ENCODE measurements at regions not wholly inside any gene's neighbourhood (a gene's known extent, or its start where the extent isn't known, plus 50 kb on each side); places are given as distances from the start of the nearest gene placed in this dataset.

GRCh38 chr2:18503376-18504228 lies 56.9 kb downstream of the RDH14 start:
- DNase-seq: no peak

- DNase-seq: no peak
Observed at GRCh38 chr2:18502142-18502541, 58.3 kb downstream of the RDH14 start.

- no peak for DNase-seq
Observed at GRCh38 chr2:18501729-18502128, 58.7 kb downstream of the RDH14 start.

- DNase-seq: no peak
Observed at GRCh38 chr2:18501156-18501555, 59.3 kb downstream of the RDH14 start.

GRCh38 chr2:18500333-18500732 lies 60.1 kb downstream of the RDH14 start:
- peak in 1 of 2 donors; percentile 25 for DNase-seq

GRCh38 chr2:18498531-18498930 lies 61.9 kb downstream of the RDH14 start:
- DNase-seq: no peak

- DNase-seq: no peak
Observed at GRCh38 chr2:18496516-18496915, 63.9 kb downstream of the RDH14 start.

- no peak for DNase-seq
Observed at GRCh38 chr2:18495058-18495457, 65.4 kb downstream of the RDH14 start.

GRCh38 chr2:18492721-18493120 lies 67.7 kb downstream of the RDH14 start:
- DNase-seq: no peak

GRCh38 chr2:18491577-18491976 lies 68.9 kb downstream of the RDH14 start:
- no peak for DNase-seq

GRCh38 chr2:18490901-18491300 lies 69.6 kb downstream of the RDH14 start:
- no peak for DNase-seq

GRCh38 chr2:18487106-18487913 lies 73.1 kb downstream of the RDH14 start:
- DNase-seq: no peak

- no peak for DNase-seq
Observed at GRCh38 chr2:18484625-18485024, 75.8 kb downstream of the RDH14 start.

- no peak for DNase-seq
Observed at GRCh38 chr2:18483896-18484295, 76.6 kb downstream of the RDH14 start.

GRCh38 chr2:18482666-18483065 lies 77.8 kb downstream of the RDH14 start:
- no peak for DNase-seq

GRCh38 chr2:18479947-18480369 lies 80.5 kb downstream of the RDH14 start:
- DNase-seq: no peak

GRCh38 chr2:18477293-18477692 lies 83.2 kb downstream of the RDH14 start:
- no peak for DNase-seq

GRCh38 chr2:18476484-18476883 lies 84.0 kb downstream of the RDH14 start:
- DNase-seq: no peak

- DNase-seq: no peak
Observed at GRCh38 chr2:18475884-18476283, 84.6 kb downstream of the RDH14 start.

GRCh38 chr2:18474700-18475099 lies 85.8 kb downstream of the RDH14 start:
- no peak for DNase-seq

GRCh38 chr2:18473241-18474181 lies 86.9 kb downstream of the RDH14 start:
- DNase-seq: no peak

GRCh38 chr2:18467749-18468360 lies 92.6 kb downstream of the RDH14 start:
- DNase-seq: no peak

All from inflammatory macrophage treated with lipopolysaccharide for 1 hour (primary cell).